K562 (cell line): ENCODE measurements at regions not wholly inside any gene's neighbourhood (a gene's known extent, or its start where the extent isn't known, plus 50 kb on each side); places are given as distances from the start of the nearest gene placed in this dataset.

Experiments
- ATAC-seq: fragments of 200-7000 bp; cut with Tn5 transposase; 3 replicates; pipeline ENCODE4 v1.9.1; 2020; ENCODE audit warnings: moderate library complexity
- BruUV-seq: library from RNA; stranded (reverse); fragments of 400-500 nt; replicated peaks from 2 replicates; lab custom pipeline; 2021; lab: Mats Ljungman, UMichigan
- CTCF ChIA-PET: fragments of 300-600 bp; formaldehyde crosslinking; extraction: SDS; loops from one replicate; lab custom pipeline; 2021; ENCODE audit warnings: low intra/inter-chr PET ratio; lab: Yijun Ruan, JAX
- POLR2A ChIA-PET: fragments of 300-600, 350-650 bp; sonication (Branson Sonifier 250); formaldehyde crosslinking; extraction: SDS; loops from one replicate; lab custom pipeline; 2021; ENCODE audit warnings: antibody characterized with exemption, inconsistent platforms; lab: Yijun Ruan, JAX
- DNase-seq, 4 experiments: peaks; one replicate each; pipeline versions ENCODE4 v3.0.0 to v3.0.0-alpha.2; 2011 to 2018; ENCODE audit warnings: low spot score in 3 of 4, mixed read lengths in 3 of 4; ENCODE audit errors: extremely low read depth in 1 of 4
- FAIRE-seq: peaks from 2 replicates; lab custom pipeline; 2011; peaks lifted over from hg19 to GRCh38; lab: Jason Lieb, UNC
- H2AFZ ChIP-seq: 2 replicates; pipeline ENCODE4 v1.6.0; 2011; ENCODE audit warnings: low read depth, low read length, control low read depth, inconsistent platforms
- H3K27ac ChIP-seq: fragments of 200-600 bp; 3 replicates; pipeline ENCODE4 v1.8.0; 2011; ENCODE audit warnings: low read depth, mild to moderate bottlenecking, control low read depth, inconsistent platforms, low read length, moderate library complexity, mixed read lengths; ENCODE audit errors: extremely low read depth
- H3K27me3 ChIP-seq, 2 experiments: fragments of 300-600 bp in 1 of 2; 2 replicates in 1 of 2; 3 replicates in 1 of 2; pipeline versions ENCODE4 v1.6.0 to v1.8.0; 2011; ENCODE audit warnings: inconsistent platforms in 2 of 2, low read length in 2 of 2, mild to moderate bottlenecking in 1 of 2, mixed read lengths in 1 of 2, moderate library complexity in 1 of 2; ENCODE audit not compliant: control insufficient read depth in 2 of 2, insufficient read depth in 2 of 2
- H3K36me3 ChIP-seq: fragments of 300-600 bp; 3 replicates; pipeline ENCODE4 v1.8.0; 2011; ENCODE audit warnings: mild to moderate bottlenecking, low read length, inconsistent platforms; ENCODE audit not compliant: control insufficient read depth, insufficient read depth
- H3K4me1 ChIP-seq, 2 experiments: fragments of 200-600 bp in 1 of 2; replicated peaks in 1 of 2; 2 replicates in 1 of 2; 3 replicates in 1 of 2; pipeline versions ENCODE4 v1.5.1 to v1.8.0; 2011; ENCODE audit warnings: inconsistent platforms in 2 of 2, low read length in 2 of 2, mild to moderate bottlenecking in 1 of 2, mixed read lengths in 1 of 2, moderate library complexity in 1 of 2; ENCODE audit not compliant: control insufficient read depth in 2 of 2, insufficient read depth in 2 of 2
- H3K4me2 ChIP-seq: 2 replicates; pipeline ENCODE4 v1.6.1; 2011; ENCODE audit warnings: low read length, control low read depth, inconsistent platforms, mixed read lengths; ENCODE audit not compliant: insufficient read depth
- H3K4me3 ChIP-seq: fragments of 200-600 bp; sonication (generic), shearing (Covaris generic); 2 replicates; pipeline ENCODE4 v1.5.1; 2016; ENCODE audit warnings: control low read depth, inconsistent platforms
- H3K79me2 ChIP-seq: fragments of 200-600 bp; 3 replicates; pipeline ENCODE4 v1.8.0; 2011; ENCODE audit warnings: low read length, inconsistent platforms; ENCODE audit not compliant: control insufficient read depth, insufficient read depth
- H3K9ac ChIP-seq, 2 experiments: 2 replicates each; pipeline versions ENCODE4 v1.6.0 to v1.6.1; 2011; ENCODE audit warnings: low read depth in 2 of 2, low read length in 2 of 2, control low read depth in 1 of 2, inconsistent platforms in 1 of 2, mild to moderate bottlenecking in 1 of 2, mixed read lengths in 1 of 2; ENCODE audit not compliant: insufficient read depth in 1 of 2
- H3K9me1 ChIP-seq: one replicate; pipeline ENCODE4 v1.6.0; 2011; ENCODE audit warnings: inconsistent platforms, mild to moderate bottlenecking, low read length, moderate library complexity; ENCODE audit not compliant: control insufficient read depth, insufficient read depth
- H3K9me3 ChIP-seq: replicated peaks from 2 replicates; pipeline ENCODE4 v1.5.1; 2011; ENCODE audit warnings: low read depth, low read length, inconsistent platforms; ENCODE audit not compliant: control insufficient read depth, insufficient read depth
- H4K20me1 ChIP-seq: replicated peaks from 2 replicates; pipeline ENCODE4 v1.6.1; 2011; ENCODE audit warnings: low read length, inconsistent platforms, mixed read lengths; ENCODE audit not compliant: control insufficient read depth, insufficient read depth
- ARHGAP35 ChIP-seq: fragments of 450-650 bp; IDR thresholded peaks from 2 replicates; pipeline ENCODE4 v1.6.1; 2018; ENCODE audit not compliant: partially characterized antibody
- BMI1 ChIP-seq: fragments of 150-350 bp; IDR thresholded peaks from 2 replicates; pipeline ENCODE4 v1.6.1; 2014; ENCODE audit warnings: low read length
- C11orf30 ChIP-seq: fragments of 450-650 bp; IDR thresholded peaks from 2 replicates; pipeline ENCODE4 v1.6.1; 2016; ENCODE audit warnings: low read depth, mild to moderate bottlenecking
- CAMTA2 ChIP-seq: fragments of 250-450 bp; sonication (Bioruptor Pico); conservative IDR thresholded peaks from 2 replicates; pipeline ENCODE4 v1.5.1; 2022
- CBFA2T3 ChIP-seq: fragments of 450-650 bp; IDR thresholded peaks from 2 replicates; pipeline ENCODE4 v1.6.1; 2017
- CBX2 ChIP-seq: fragments of 200-600 bp; sonication (generic); IDR thresholded peaks from one replicate; pipeline ENCODE4 v1.6.1; 2012; ENCODE audit warnings: mild to moderate bottlenecking, low read length, inconsistent platforms; ENCODE audit not compliant: insufficient read depth, poor library complexity, severe bottlenecking
- DMBX1 ChIP-seq: fragments of 250-450 bp; sonication (Bioruptor Pico); IDR thresholded peaks from 2 replicates; pipeline ENCODE4 v1.8.0; 2022; ENCODE audit warnings: inconsistent platforms, mild to moderate bottlenecking, moderate library complexity, borderline replicate concordance
- GATAD2B ChIP-seq: fragments of 450-650 bp; IDR thresholded peaks from 2 replicates; pipeline ENCODE4 v1.6.1; 2017; ENCODE audit warnings: mild to moderate bottlenecking, borderline replicate concordance
- IRF2 ChIP-seq: sonication (generic); formaldehyde crosslinking; IDR thresholded peaks from 2 replicates; pipeline ENCODE4 v1.8.1; 2022; ENCODE audit warnings: mild to moderate bottlenecking, missing genetic modification reagents
- JUND ChIP-seq, 2 experiments: IDR thresholded peaks; 2 replicates in 1 of 2; 3 replicates in 1 of 2; pipeline ENCODE4 v1.6.1; 2011; ENCODE audit warnings: borderline replicate concordance in 2 of 2, low read depth in 2 of 2, low read length in 2 of 2, improper control_type of control experiment in 1 of 2, missing biosample characterization in 1 of 2, missing genetic modification characterization in 1 of 2, missing genetic modification reagents in 1 of 2
- NUFIP1 ChIP-seq: fragments of 450-650 bp; IDR thresholded peaks from 2 replicates; pipeline ENCODE4 v1.6.1; 2018; ENCODE audit not compliant: partially characterized antibody
- RB1 ChIP-seq: fragments of 450-650 bp; IDR thresholded peaks from 2 replicates; pipeline ENCODE4 v1.6.1; 2017; ENCODE audit warnings: low read depth, mild to moderate bottlenecking
- RFX1 ChIP-seq: fragments of 450-650 bp; IDR thresholded peaks from 2 replicates; pipeline ENCODE4 v1.6.1; 2016; ENCODE audit warnings: mild to moderate bottlenecking, moderate library complexity
- RREB1 ChIP-seq: fragments of 250-450 bp; sonication (Bioruptor Pico); IDR thresholded peaks from 2 replicates; pipeline ENCODE4 v1.4.0; 2020
- YY1 ChIP-seq, 3 experiments: IDR thresholded peaks; 2 replicates each; pipeline ENCODE4 v1.6.1; 2011; ENCODE audit warnings: low read length in 2 of 3, mild to moderate bottlenecking in 2 of 3, moderate library complexity in 2 of 3, borderline replicate concordance in 1 of 3, control low read depth in 1 of 3, low read depth in 1 of 3; ENCODE audit not compliant: insufficient read depth in 3 of 3, insufficient replicate concordance in 2 of 3, control insufficient read depth in 1 of 3, insufficient read length in 1 of 3; ENCODE audit errors: extremely low read depth in 1 of 3
- ZNF184 ChIP-seq: sonication (generic); formaldehyde crosslinking; IDR thresholded peaks from 2 replicates; pipeline ENCODE4 v1.5.0; 2020; ENCODE audit warnings: missing genetic modification reagents
- ZNF384 ChIP-seq: IDR thresholded peaks from 2 replicates; pipeline ENCODE4 v1.6.1; 2012; ENCODE audit warnings: low read depth, low read length, improper control_type of control experiment
- ZNF766 ChIP-seq: fragments of 200-800 bp; sonication (Bioruptor generic); conservative IDR thresholded peaks from 2 replicates; pipeline ENCODE4 v1.6.1; 2016; ENCODE audit warnings: missing genetic modification characterization, missing compliant biosample characterization
- WGBS: fragments of 100-300 bp; shearing (Covaris generic); methylation state at CpG from one replicate; pipeline ENCODE4 v1.1.6; 2016; ENCODE audit warnings: low coverage, mixed read lengths; ENCODE audit not compliant: insufficient coverage; ENCODE audit errors: missing lambda C conversion rate; 5-methylcytosine and 5-hydroxymethylcytosine counted together
- in situ Hi-C: fragments of 300-500 bp; cut with MboI; formaldehyde crosslinking; loops from 4 replicates; pipeline ENCODE4 v1.15.0; 2018; ENCODE audit warnings: inconsistent platforms, mixed read lengths
- intact Hi-C: fragments of 100-400 bp; cut with micrococcal nuclease; formaldehyde crosslinking; loops from 2 replicates; pipeline ENCODE4 v1.14.2; 2022
- TF ChIP-seq, protein P1 (sequence below): fragments of 250-450 bp; sonication (Bioruptor Pico); IDR thresholded peaks from 2 replicates; pipeline ENCODE4 v1.8.0; 2021; ENCODE audit warnings: borderline replicate concordance, mild to moderate bottlenecking, moderate library complexity; ENCODE audit not compliant: poor library complexity, severe bottlenecking

DNA sequence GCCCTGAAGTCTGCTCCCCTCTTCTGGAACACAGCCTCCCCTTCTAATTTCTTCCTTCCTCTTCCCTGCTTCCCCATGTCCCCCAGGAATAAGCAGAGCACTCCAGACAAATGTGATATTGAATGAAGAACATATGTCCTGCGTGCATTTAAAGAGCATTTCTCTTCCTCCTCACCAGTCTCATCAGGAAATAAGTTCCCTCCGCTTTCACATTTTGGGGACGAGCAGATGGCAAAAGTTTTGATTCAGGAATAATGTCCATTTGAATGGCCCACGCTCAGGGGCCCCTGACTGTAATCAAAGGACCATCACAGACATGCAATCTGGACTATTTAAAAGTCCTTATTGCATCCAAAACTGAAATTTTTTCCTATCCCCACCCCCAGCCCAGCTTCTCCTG is 316.1 kb downstream of the CDK5RAP2 start:
- BruUV-seq, result no TSS peak
- Histone ChIP-seq H4K20me1 (no peaks in the 10 kb centered on the region), H3K9me1 (no peaks in the 10 kb centered on the region), H3K4me3 (no peak overlapping the region), H2AFZ (no peak overlapping the region), H3K4me2 (no peak overlapping the region), H3K9me3 (no peaks in the 10 kb centered on the region), H3K27ac (no peak overlapping the region), H3K9ac (no peak overlapping the region), H3K4me1 (no peaks in the 10 kb centered on the region), H3K27me3 (no peaks in the 10 kb centered on the region; a peak in 1 of 5 replicates), H3K36me3 (no peaks in the 10 kb centered on the region), H3K79me2 (no peaks in the 10 kb centered on the region)
- ATAC-seq (no peak), DNase-seq (no peak), FAIRE-seq (no peak)
- ChIA-PET CTCF (no interaction called here), POLR2A (no interaction called here)
- in situ Hi-C loops, result loop anchor here (10.0 kb wide), 1 partner anchor 1961 kb away; the partner anchor contains the start of gene LHX6
- 0% methylated on average over 4 of the region's 4 CpGs for WGBS
- intact Hi-C loops, result no loop called here
- TF ChIP-seq RB1, result no peak
- TF ChIP-seq IRF2, result no peak
- no peak for TF ChIP-seq CBX2
- no peak for TF ChIP-seq ARHGAP35
- TF ChIP-seq, protein P1, sequence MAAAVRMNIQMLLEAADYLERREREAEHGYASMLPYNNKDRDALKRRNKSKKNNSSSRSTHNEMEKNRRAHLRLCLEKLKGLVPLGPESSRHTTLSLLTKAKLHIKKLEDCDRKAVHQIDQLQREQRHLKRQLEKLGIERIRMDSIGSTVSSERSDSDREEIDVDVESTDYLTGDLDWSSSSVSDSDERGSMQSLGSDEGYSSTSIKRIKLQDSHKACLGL (CRISPR knock-in tag), result no peak
- TF ChIP-seq GATAD2B, result no peak
- no peak for TF ChIP-seq RFX1
- TF ChIP-seq YY1 (IDR thresholded peaks at IDR 0.05; ENCODE audit: borderline replicate concordance in 1 of 3, control insufficient read depth in 1 of 3, extremely low read depth in 1 of 3, insufficient read depth in 3 of 3, insufficient read length in 1 of 3, insufficient replicate concordance in 2 of 3, low read depth in 1 of 3, low read length in 2 of 3), result no peak
- no peak for TF ChIP-seq NUFIP1
- no peak for TF ChIP-seq ZNF184 (CRISPR knock-in tag)
- TF ChIP-seq ZNF766 (CRISPR knock-in tag), result no peak
- no peak for TF ChIP-seq CBFA2T3
- no peak for TF ChIP-seq C11orf30
- TF ChIP-seq CAMTA2 (CRISPR knock-in tag), result no peak
- TF ChIP-seq RREB1 (CRISPR knock-in tag), result no peak
- TF ChIP-seq JUND (IDR thresholded peaks at IDR 0.05; ENCODE audit: borderline replicate concordance, low read depth, low read length), result no peak
- TF ChIP-seq JUND (tag; IDR thresholded peaks at IDR 0.05; ENCODE audit: borderline replicate concordance, low read depth, low read length), result no peak
- no peak for TF ChIP-seq BMI1
- TF ChIP-seq DMBX1 (CRISPR knock-in tag), result no peak
- TF ChIP-seq ZNF384, result no peak
